ENCODE measurements at regions not wholly inside any gene's neighbourhood (a gene's known extent, or its start where the extent isn't known, plus 50 kb on each side); places are given as distances from the start of the nearest gene placed in this dataset.
A peak's percentile ranks its signal among the peaks of the same experiment; 100 is the strongest.

GRCh38 chr18:78622251-78622906 lies 357.2 kb upstream of the SALL3 start:
- DNase-seq: no peak

- no peak for DNase-seq
Measured at GRCh38 chr18:78622907-78623541, 356.6 kb upstream of the SALL3 start.

- DNase-seq: no peak
Measured at GRCh38 chr18:78624646-78625279, 354.9 kb upstream of the SALL3 start.

GRCh38 chr18:78625847-78626246 lies 353.8 kb upstream of the SALL3 start:
- no peak for DNase-seq

- no peak for DNase-seq
Measured at GRCh38 chr18:78627551-78628346, 351.9 kb upstream of the SALL3 start.

- no peak for DNase-seq
Measured at GRCh38 chr18:78629426-78629825, 350.2 kb upstream of the SALL3 start.

GRCh38 chr18:78630356-78630755 lies 349.3 kb upstream of the SALL3 start:
- DNase-seq: no peak

- no peak for DNase-seq
Measured at GRCh38 chr18:78630981-78631510, 348.6 kb upstream of the SALL3 start.

- no peak for DNase-seq
Measured at GRCh38 chr18:78632111-78632541, 347.5 kb upstream of the SALL3 start.

GRCh38 chr18:78634061-78634696 lies 345.4 kb upstream of the SALL3 start:
- DNase-seq: no peak

- no peak for DNase-seq
Measured at GRCh38 chr18:78635093-78635800, 344.4 kb upstream of the SALL3 start.

- DNase-seq: no peak
Measured at GRCh38 chr18:78636260-78636659, 343.4 kb upstream of the SALL3 start.

- DNase-seq: no peak
Measured at GRCh38 chr18:78637442-78638402, 341.9 kb upstream of the SALL3 start.

- DNase-seq: no peak
Measured at GRCh38 chr18:78639006-78639950, 340.3 kb upstream of the SALL3 start.

- DNase-seq: peak; percentile 31
Measured at GRCh38 chr18:78640246-78640995, 339.2 kb upstream of the SALL3 start.

- no peak for DNase-seq
Measured at GRCh38 chr18:78641689-78642231, 337.9 kb upstream of the SALL3 start.

- DNase-seq: no peak
Measured at GRCh38 chr18:78642296-78642951, 337.2 kb upstream of the SALL3 start.

GRCh38 chr18:78643004-78643403 lies 336.6 kb upstream of the SALL3 start:
- no peak for DNase-seq

Measured in activated T-cell treated with anti-CD3 and anti-CD28 coated beads, Interleukin-2, amount 50 U/mL, for 1 hour (primary cell).